Neural crest cell (in vitro differentiated cells): ENCODE measurements at regions not wholly inside any gene's neighbourhood (a gene's known extent, or its start where the extent isn't known, plus 50 kb on each side); places are given as distances from the start of the nearest gene placed in this dataset.
A peak's percentile ranks its signal among the peaks of the same experiment; 100 is the strongest.

Experiments used
- DNase-seq: peaks from one replicate; pipeline ENCODE4 v3.0.0; 2021; ENCODE audit warnings: low read depth, mixed read lengths, low spot score
- H3K27ac Mint-ChIP-seq: one replicate; pipeline ENCODE4 v1.8.0; 2021; ENCODE audit warnings: mild to moderate bottlenecking, mixed read lengths; ENCODE audit not compliant: unreplicated experiment
- H3K27me3 Mint-ChIP-seq: 2 replicates; pipeline ENCODE4 v1.8.0; 2021; ENCODE audit warnings: low read depth, mild to moderate bottlenecking, mixed read lengths
- H3K36me3 Mint-ChIP-seq: 2 replicates; pipeline ENCODE4 v1.8.0; 2021; ENCODE audit warnings: low read depth, mild to moderate bottlenecking, mixed read lengths
- H3K4me1 Mint-ChIP-seq: 2 replicates; pipeline ENCODE4 v1.8.0; 2021; ENCODE audit warnings: mixed read lengths
- H3K4me3 Mint-ChIP-seq: one replicate; pipeline ENCODE4 v1.8.0; 2021; ENCODE audit warnings: mild to moderate bottlenecking, mixed read lengths
- H3K9me3 Mint-ChIP-seq: 2 replicates; pipeline ENCODE4 v1.8.0; 2021; ENCODE audit warnings: mixed read lengths
- CTCF ChIP-seq: fragments of 200-600 bp; sonication (generic); conservative IDR thresholded peaks from 2 replicates; pipeline ENCODE4 v1.5.0; 2021; ENCODE audit warnings: antibody characterized with exemption, mild to moderate bottlenecking

DNA sequence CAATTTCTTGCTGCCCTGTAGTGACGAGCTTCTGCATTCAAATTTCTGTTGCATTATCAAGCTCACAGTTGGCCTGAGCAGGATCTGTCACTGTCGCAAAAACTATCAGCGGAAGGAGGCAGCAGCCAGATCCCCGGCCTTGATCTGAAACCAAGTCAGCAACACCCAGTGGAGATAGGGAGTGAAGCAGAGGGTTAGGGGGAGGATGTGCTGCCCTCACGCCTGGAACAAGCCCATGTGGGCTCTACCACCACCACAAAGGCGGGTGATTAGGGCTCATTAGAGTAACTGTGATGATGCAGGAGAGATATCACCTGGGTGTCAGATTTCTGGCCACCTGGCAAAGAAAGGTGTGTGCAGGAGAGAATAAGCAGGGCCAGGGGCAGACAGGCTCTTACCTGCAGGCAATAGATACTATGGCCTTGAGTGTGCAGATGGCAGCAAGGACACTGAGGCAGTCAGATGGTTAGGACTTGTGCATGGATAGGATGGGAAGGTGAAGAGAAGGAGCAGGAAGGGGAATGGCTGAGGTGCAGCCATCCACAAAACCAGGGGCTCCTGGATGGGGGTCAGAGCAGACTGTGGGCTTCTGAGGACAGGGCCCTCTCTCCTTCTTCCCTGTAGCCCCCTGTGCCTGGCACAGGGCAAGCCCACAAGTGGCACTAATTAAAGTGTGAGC is 417.3 kb downstream of the RPS24 start:
- Mint-ChIP-seq H3K4me1 (peaks cover 35% of the 10 kb centered on the region), H3K4me3 (no peak overlapping the region), H3K27me3 (no peaks in the 10 kb centered on the region), H3K27ac (peak overlapping the region; percentile 78), H3K9me3 (no peaks in the 10 kb centered on the region), H3K36me3 (no peaks in the 10 kb centered on the region)
- no peak for DNase-seq
- TF ChIP-seq CTCF = no peak

- Mint-ChIP-seq H3K27me3 (no peaks in the 10 kb centered on the region), H3K27ac (no peak overlapping the region), H3K4me1 (peaks cover 38% of the 10 kb centered on the region), H3K36me3 (no peaks in the 10 kb centered on the region), H3K4me3 (no peak overlapping the region), H3K9me3 (no peaks in the 10 kb centered on the region)
- no peak for DNase-seq
- no peak for TF ChIP-seq CTCF
Measured at GRCh38 chr10:78451592-78451991, 417.9 kb downstream of the RPS24 start.

DNA sequence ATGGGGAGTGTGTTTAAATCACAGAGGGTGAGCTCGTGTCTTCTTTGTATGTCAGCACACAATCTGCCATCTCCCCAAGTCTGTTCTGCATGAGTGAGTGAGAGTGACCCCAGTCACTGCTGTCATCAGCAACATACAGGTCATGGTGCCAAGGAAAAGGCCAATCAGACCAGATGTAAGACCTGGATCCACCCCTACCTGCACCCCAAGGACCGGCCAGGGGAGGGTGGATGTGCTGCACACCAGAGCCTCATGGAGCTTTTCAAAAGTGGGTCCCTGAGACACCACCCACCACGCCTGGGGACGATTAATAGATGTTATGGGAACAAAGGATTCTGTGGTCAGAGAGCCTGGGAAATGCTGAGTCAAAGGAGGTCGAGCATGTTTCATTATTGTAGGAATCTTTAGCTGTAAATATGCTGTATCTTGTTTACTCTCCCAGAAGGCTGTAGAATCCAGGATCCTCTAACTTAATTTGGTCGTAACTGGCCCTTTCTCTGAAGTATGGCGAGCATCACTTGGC is 420.5 kb downstream of the RPS24 start:
- no peak overlapping the region for H3K4me3 Mint-ChIP-seq
- H3K27me3 Mint-ChIP-seq = no peaks in the 10 kb centered on the region

DNA sequence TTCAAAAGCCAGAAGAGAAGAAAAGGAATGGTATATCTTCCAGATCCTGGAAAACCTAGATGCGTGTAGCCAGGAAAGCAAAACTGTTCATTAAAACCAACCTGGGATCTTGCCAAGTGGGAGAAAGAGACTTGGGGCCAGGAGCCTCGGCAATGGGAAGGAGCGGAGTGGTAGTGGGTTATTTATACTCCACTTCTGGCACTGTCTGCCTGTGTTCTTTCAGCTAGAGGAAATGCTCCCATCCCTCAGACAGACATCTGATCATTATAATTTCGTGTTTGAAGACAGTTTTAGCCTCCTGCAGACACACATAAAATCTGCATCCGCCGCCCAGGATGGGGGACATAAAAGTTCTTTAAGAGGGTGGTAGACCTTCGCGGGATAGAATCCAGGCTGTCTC is 421.6 kb downstream of the RPS24 start:
- H3K4me3 Mint-ChIP-seq = no peak overlapping the region
- DNase-seq = no peak
- H3K27me3 Mint-ChIP-seq = no peaks in the 10 kb centered on the region
- no peak overlapping the region for H3K27ac Mint-ChIP-seq
- TF ChIP-seq CTCF = no peak
- no peaks in the 10 kb centered on the region for H3K36me3 Mint-ChIP-seq
- H3K4me1 Mint-ChIP-seq = peaks cover 22% of the 10 kb centered on the region
- no peaks in the 10 kb centered on the region for H3K9me3 Mint-ChIP-seq

More for the DNA sequence above, 420.5 kb downstream of the RPS24 start:
- Mint-ChIP-seq H3K9me3 (no peaks in the 10 kb centered on the region), H3K4me1 (peaks cover 23% of the 10 kb centered on the region), H3K36me3 (no peaks in the 10 kb centered on the region), H3K27ac (peak overlapping the region; percentile 63)
- TF ChIP-seq CTCF = no peak
- no peak for DNase-seq

DNA sequence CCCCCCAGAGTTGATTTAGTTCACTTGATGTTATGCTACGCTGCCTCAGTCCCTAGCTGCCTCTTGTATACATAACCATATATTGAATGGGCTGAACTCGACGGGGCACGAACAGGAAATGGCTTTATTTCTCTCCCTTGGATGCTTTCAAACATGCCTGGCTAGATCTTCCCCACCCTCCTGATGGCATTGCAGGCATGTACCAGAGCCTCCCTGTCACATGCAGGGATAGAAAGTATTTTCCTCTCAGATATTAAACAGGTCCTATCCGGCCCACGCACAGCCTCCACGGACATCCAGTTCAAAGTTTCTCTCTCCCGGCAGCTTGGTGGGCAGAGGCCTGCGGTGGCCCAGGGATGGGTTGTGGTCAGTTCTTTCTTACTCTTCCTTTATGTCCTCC is 422.1 kb downstream of the RPS24 start:
- TF ChIP-seq CTCF = no peak
- Mint-ChIP-seq H3K27ac (no peak overlapping the region), H3K4me3 (no peak overlapping the region), H3K9me3 (no peaks in the 10 kb centered on the region), H3K4me1 (peaks cover 22% of the 10 kb centered on the region), H3K36me3 (no peaks in the 10 kb centered on the region), H3K27me3 (no peaks in the 10 kb centered on the region)
- no peak for DNase-seq
